NCI-H1436 (cell line): ENCODE measurements at regions not wholly inside any gene's neighbourhood (a gene's known extent, or its start where the extent isn't known, plus 50 kb on each side); places are given as distances from the start of the nearest gene placed in this dataset.
"Not testable (repeated sequence)": the region's sequence is repeated elsewhere in the genome, so short reads cannot be mapped to it uniquely, and the experiment has no call there.

Experiments
- DNase-seq: peaks from one replicate; lab custom pipeline; 2025; lab: John Stamatoyannopoulos, UW

- DNase-seq = no peak
Observed at GRCh38 chr5:51559921-51560658, 176.8 kb downstream of the ISL1 start.

- DNase-seq = no peak
Observed at GRCh38 chr5:51566953-51567352, 183.7 kb downstream of the ISL1 start.

GRCh38 chr5:51567636-51568035 lies 184.4 kb downstream of the ISL1 start:
- DNase-seq = no peak

- DNase-seq = no peak
Observed at GRCh38 chr5:51573835-51574234, 190.6 kb downstream of the ISL1 start.

GRCh38 chr5:51582871-51583394 lies 199.7 kb downstream of the ISL1 start:
- DNase-seq = peak; percentile 8

GRCh38 chr5:51598026-51598425 lies 214.8 kb downstream of the ISL1 start:
- no peak for DNase-seq

- no peak for DNase-seq
Observed at GRCh38 chr5:51599587-51599986, 216.3 kb downstream of the ISL1 start.

- DNase-seq = no peak
Observed at GRCh38 chr5:51604324-51604723, 221.1 kb downstream of the ISL1 start.

GRCh38 chr5:51606921-51607320 lies 223.7 kb downstream of the ISL1 start:
- no peak for DNase-seq

GRCh38 chr5:51618234-51618633 lies 235.0 kb downstream of the ISL1 start:
- DNase-seq = no peak

GRCh38 chr5:51621156-51621555 lies 237.9 kb downstream of the ISL1 start:
- no peak for DNase-seq

GRCh38 chr5:51622161-51622790 lies 239.0 kb downstream of the ISL1 start:
- no peak for DNase-seq

GRCh38 chr5:51625224-51625968 lies 242.1 kb downstream of the ISL1 start:
- DNase-seq = no peak

- DNase-seq = no peak
Observed at GRCh38 chr5:51632027-51632426, 248.8 kb downstream of the ISL1 start.

- DNase-seq = no peak
Observed at GRCh38 chr5:51632793-51633192, 249.5 kb downstream of the ISL1 start.

- DNase-seq = not testable (repeated sequence)
Observed at GRCh38 chr5:51636973-51637372, 253.7 kb downstream of the ISL1 start.

- DNase-seq = no peak
Observed at GRCh38 chr5:51644976-51645375, 261.7 kb downstream of the ISL1 start.

- no peak for DNase-seq
Observed at GRCh38 chr5:51646482-51646881, 263.2 kb downstream of the ISL1 start.

- no peak for DNase-seq
Observed at GRCh38 chr5:51650824-51651223, 267.6 kb downstream of the ISL1 start.

GRCh38 chr5:51651476-51651875 lies 268.2 kb downstream of the ISL1 start:
- no peak for DNase-seq

- DNase-seq = no peak
Observed at GRCh38 chr5:51651889-51652288, 268.6 kb downstream of the ISL1 start.

GRCh38 chr5:51652980-51653379 lies 269.7 kb downstream of the ISL1 start:
- no peak for DNase-seq
